Activated CD4-positive, alpha-beta T cell treated with anti-CD3 and anti-CD28 coated beads, Interleukin-2, Interleukin-4, amounts not matched to agents 100 ng/mL and 50 ng/mL, durations not matched to agents 16 hours and 8 hours (primary cell): ENCODE measurements at regions not wholly inside any gene's neighbourhood (a gene's known extent, or its start where the extent isn't known, plus 50 kb on each side); places are given as distances from the start of the nearest gene placed in this dataset.

Experiments
- DNase-seq: peaks from one replicate; pipeline ENCODE4 v3.0.0-alpha.2; 2020; ENCODE audit warnings: low spot score

- no peak for DNase-seq
These were observed 332.2 kb downstream of the AASDHPPT start for GRCh38 chr11:106409671-106410070.

GRCh38 chr11:106410902-106411301 is 333.4 kb downstream of the AASDHPPT start:
- DNase-seq: no peak

- DNase-seq: no peak
These were observed 335.8 kb downstream of the AASDHPPT start for GRCh38 chr11:106413222-106413621.

DNA sequence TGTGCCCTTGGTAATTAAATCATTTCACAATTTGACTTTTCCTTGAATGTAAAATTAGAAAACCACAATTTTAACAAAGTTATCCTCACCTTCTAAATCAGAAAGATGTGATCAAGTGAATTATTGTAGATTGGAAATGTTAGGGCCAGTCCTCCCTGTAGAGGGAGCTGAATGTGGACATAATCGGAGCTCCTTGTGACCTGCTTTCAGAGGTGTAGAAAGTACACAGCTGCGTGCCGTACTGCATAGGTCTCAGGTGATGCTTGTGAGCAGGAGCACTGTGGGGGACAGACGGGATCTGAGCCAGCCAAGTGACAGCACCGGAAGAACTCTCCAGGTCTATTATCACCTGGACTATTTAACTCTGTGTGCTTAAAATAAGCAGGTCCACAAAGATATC is 338.0 kb downstream of the AASDHPPT start:
- DNase-seq: no peak

DNA sequence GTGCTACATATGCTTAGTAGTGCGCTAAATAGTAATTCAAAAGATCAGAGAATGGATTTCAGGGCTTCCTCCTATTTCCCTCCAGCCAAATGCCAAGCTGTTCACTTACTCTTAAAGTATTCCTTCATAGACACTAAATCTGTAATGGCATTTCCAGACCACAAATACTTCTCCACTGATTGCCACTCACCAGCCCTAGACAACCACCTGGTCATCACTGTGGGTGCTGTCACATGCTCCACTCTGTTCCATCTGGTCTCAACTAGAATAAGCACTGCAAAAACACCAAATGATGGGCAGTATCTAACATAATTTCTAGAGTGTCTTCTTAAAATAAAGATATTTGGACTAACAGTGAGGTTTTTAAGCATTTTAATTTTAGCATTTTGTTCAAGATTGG is 341.3 kb downstream of the AASDHPPT start:
- DNase-seq: no peak

DNA sequence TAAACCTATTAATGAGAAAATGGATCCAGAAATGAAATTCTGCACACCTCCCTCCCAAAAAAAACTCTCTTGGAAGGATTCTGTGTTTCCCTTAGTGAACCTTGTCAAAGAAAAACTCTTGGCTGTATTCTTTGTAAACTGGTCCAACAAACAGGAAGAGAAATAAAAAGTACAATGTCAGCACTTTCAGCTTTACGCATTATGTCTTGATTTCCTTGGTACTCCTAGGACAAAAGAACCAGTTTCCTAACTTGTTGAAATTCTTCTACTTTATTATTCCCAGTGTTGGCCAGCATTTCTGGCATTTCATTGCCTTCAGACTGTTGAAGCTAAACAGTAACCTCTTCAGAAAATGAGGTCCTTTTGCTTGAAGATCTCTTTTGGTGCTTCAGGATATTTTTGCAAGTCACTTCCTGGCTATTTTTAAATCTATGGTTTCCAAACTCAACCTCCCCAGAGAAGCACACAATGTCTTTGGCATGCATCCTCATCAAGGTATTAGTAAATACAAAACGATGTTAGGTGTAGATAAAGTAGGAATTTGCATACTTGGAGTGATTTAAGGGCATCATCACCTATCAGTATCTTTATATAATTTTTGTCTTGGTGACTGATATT is 342.7 kb downstream of the AASDHPPT start:
- DNase-seq: no peak

- DNase-seq: no peak
These were observed 343.2 kb downstream of the AASDHPPT start for GRCh38 chr11:106420686-106421085.

- DNase-seq: no peak
These were observed 344.3 kb downstream of the AASDHPPT start for GRCh38 chr11:106421676-106422292.

GRCh38 chr11:106422583-106422982 is 345.1 kb downstream of the AASDHPPT start:
- no peak for DNase-seq

DNA sequence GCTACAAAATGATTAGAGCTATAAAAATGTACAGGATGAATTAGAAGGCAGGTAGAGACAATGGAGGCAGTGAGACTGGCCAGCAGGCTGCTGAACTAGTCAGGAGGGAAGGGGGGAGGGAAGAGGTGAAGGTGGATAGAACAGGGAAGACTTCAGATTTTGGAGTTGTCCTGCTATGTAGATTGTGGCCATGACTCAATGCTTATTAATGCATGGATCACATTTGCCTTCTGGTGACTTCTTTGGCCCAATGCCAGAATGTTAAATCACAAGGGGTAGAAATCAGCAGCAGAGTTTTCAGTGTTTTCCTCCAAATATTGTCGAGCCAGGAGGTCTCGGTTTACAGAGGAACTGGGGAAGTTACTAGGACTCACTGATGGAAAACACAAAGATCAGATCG is 346.6 kb downstream of the AASDHPPT start:
- DNase-seq: no peak

- DNase-seq: no peak
These were observed 348.4 kb downstream of the AASDHPPT start for GRCh38 chr11:106425819-106426218.

DNA sequence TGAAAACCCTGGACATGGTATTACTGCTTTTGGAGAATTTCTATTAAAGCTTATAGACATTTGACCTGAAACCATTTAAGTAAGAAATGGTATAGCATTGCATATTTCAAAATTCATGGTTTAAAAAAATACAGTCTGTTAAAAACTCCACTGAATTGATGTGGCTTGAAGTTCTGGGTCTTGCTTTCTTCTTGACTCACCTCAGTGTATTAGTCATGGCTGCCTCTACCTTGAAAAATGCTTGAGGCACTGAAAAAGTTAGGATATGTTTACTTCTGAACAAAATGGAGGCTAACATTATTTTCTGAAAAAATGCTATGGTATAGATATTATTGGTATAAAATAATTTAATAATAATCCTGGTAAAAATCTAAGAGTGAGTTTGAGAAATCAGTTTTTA is 349.2 kb downstream of the AASDHPPT start:
- no peak for DNase-seq

DNA sequence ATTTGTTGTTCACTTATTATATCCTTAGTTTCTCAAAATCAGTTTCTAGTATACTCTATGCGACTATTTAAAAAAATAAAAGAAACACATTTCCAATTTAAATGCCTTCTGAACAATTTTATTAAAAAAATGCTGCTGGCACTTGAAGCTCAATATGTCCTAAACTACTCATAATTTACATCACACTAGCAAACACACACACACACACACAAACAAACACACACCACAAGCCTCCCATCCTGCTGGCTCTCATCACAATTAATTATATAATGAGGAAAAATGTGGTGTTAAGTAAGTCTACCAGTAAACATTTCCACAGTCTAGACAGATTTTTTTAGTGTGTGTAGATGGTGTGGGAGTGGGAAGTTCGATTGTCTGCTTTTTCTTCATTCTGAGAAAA is 350.3 kb downstream of the AASDHPPT start:
- DNase-seq: no peak

- no peak for DNase-seq
These were observed 364.6 kb downstream of the AASDHPPT start for GRCh38 chr11:106442032-106442431.

DNA sequence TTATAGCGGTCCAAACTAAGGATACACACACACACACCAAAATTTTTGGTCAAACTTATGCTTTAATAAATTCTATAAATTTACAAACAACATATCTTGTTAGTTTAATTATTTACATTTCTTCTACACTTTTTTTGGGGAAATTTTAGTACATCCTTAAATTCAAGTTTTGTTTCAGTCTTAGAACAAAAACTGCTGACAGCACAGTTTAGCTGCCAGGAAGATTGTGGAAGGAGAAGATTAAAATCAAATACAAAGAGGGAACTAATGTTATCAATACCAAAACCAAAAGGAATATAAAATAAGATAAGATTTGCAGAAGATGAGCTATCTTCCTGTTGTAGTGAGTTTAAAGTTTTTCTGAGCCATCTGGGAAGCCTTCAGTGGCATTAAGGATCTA is 368.8 kb downstream of the AASDHPPT start:
- no peak for DNase-seq

DNA sequence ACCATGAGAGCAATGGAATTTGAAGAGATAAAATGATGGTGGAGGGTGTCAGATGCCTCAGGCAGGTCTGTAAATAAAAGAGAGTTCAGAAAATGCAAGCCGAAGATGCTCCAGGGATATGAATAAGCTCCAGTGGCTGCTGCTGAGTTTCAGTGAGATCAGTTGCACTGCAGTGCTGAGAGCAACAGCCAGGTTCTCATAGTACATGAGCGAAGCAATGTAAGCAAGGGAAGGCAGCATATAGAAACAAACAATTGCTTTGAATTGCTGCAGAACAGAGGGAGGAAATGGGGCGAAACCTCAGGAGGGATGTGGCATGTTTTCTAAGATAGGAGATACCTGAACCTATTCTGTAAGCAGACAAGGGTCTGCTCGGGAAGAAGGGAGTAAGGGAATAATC is 369.5 kb downstream of the AASDHPPT start:
- DNase-seq: no peak

DNA sequence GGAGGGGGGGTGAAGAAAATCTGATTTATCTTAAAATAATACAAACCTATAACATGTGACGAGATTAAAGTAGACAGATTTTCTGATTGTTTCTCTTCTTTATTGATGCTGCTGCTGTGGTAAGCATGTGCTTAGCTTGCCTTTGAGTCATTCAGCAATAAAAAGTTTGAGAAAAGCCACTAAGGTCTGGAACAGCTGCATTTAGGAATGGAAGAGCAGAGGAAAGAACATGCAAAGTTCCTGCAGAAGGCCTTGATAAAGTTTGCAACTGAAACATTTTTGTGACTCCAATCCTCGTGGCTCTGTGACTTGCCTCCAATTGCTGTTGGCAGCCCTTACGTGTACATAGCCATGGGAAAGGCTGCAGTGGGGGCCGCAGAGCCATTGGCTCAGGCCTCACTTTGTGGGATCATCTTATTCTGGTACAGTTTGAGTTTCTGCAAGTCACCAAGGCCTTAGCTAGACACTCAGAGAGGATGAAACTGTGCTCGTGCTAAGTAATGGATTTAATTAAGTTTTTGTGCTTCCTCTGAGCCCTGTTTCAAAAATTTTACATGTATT is 370.2 kb downstream of the AASDHPPT start:
- no peak for DNase-seq

DNA sequence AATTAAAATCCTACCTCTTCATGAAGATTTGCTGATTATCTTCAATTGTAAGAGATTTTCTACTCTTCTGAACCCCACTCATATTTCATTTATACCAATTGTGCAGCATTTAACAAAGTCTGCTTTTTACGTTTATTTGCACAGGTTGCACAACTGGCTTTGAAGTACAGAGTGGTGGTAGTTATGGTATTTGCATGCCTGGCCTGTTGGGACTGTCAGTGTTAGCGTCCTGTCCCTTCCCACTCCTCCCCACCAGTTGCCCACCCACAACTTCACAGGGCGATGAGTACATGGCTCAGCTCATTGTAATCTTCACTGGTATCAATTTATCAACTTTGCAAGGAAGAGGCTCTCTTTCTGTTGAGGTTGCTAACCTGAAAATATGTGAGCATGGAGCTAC is 372.3 kb downstream of the AASDHPPT start:
- DNase-seq: no peak

GRCh38 chr11:106451228-106451922 is 373.9 kb downstream of the AASDHPPT start:
- DNase-seq: no peak

GRCh38 chr11:106456647-106457046 is 379.2 kb downstream of the AASDHPPT start:
- no peak for DNase-seq

DNA sequence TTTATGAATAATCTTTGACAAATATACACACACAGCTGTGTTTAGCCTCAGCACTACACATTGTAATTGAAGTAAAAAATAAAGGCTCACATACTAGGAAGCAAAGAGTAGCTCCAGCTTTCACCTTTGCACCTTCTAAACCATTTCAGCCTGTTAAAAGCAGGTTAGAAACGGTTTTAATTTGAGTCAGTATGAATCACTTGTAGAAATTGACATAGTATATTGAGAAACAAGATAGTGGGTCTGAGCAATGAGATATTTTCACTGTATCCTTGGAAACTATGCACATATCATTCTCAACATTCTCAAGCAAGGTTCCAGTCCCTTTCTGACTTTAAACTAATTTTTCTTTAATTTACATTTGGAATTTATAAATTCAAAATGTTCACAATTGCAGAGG is 380.3 kb downstream of the AASDHPPT start:
- DNase-seq: no peak

DNA sequence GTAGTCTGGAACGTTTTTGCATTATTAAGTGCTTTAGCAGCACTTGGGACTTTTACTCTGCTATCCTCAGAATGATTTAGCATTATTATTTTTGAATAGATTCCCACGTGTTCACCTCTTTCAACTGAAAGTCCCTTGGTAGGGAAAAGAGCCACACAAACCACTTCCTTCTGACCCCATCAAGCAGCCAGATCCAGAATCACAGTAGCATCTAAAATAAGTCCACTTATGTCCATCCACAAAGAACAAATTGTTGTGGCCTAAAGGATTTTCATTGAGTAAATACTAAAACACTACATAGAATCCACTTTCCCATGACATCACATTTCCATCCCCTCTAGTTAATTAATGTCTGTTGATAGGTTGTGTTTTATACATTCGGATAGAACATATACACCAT is 381.7 kb downstream of the AASDHPPT start:
- no peak for DNase-seq

GRCh38 chr11:106461148-106461691 is 383.8 kb downstream of the AASDHPPT start:
- no peak for DNase-seq
